Caco-2 (cell line): ENCODE measurements at regions not wholly inside any gene's neighbourhood (a gene's known extent, or its start where the extent isn't known, plus 50 kb on each side); places are given as distances from the start of the nearest gene placed in this dataset.

Experiments used
- BruUV-seq: library from RNA; stranded (reverse); fragments of 400-500 nt; replicated peaks from 2 replicates; lab custom pipeline; 2021; lab: Mats Ljungman, UMichigan
- CTCF ChIA-PET: fragments of 300-600 bp; sonication (Branson Sonifier 250); formaldehyde crosslinking; loops from one replicate; lab custom pipeline; 2022; ENCODE audit warnings: antibody characterized with exemption; lab: Charles Lee
- POLR2A ChIA-PET: fragments of 300-600 bp; sonication (Branson Sonifier 250); formaldehyde crosslinking; loops from one replicate; lab custom pipeline; 2022; ENCODE audit warnings: antibody characterized with exemption; lab: Charles Lee
- DNase-seq, 2 experiments: peaks; one replicate each; pipeline versions ENCODE4 v3.0.0 to v3.0.0-alpha.2; 2020 to 2022
- H3K27me3 ChIP-seq: replicated peaks from 2 replicates; pipeline ENCODE4 v1.6.0; 2011; ENCODE audit warnings: low read length; ENCODE audit not compliant: control insufficient read depth, insufficient read depth
- H3K36me3 ChIP-seq: 2 replicates; pipeline ENCODE4 v1.5.1; 2011; ENCODE audit warnings: low read length; ENCODE audit not compliant: control insufficient read depth, insufficient read depth
- H3K4me1 ChIP-seq: fragments of 250-450 bp; sonication (Bioruptor Pico); 2 replicates; pipeline ENCODE4 v1.5.1; 2020; ENCODE audit warnings: mild to moderate bottlenecking
- H3K4me3 ChIP-seq: 2 replicates; pipeline ENCODE4 v1.5.1; 2011; ENCODE audit warnings: low read depth, mild to moderate bottlenecking, control low read depth, low read length
- H3K9me3 ChIP-seq: fragments of 250-450 bp; sonication (Bioruptor Pico); 2 replicates; pipeline ENCODE4 v1.5.1; 2020; ENCODE audit warnings: mild to moderate bottlenecking, moderate library complexity
- H3K27ac Mint-ChIP-seq: one replicate; pipeline ENCODE4 v1.8.0; 2022; ENCODE audit warnings: mixed read lengths; ENCODE audit not compliant: unreplicated experiment
- H3K27me3 Mint-ChIP-seq: one replicate; pipeline ENCODE4 v1.8.0; 2022; ENCODE audit warnings: mixed read lengths; ENCODE audit not compliant: insufficient read depth, unreplicated experiment
- H3K36me3 Mint-ChIP-seq: one replicate; pipeline ENCODE4 v1.8.0; 2022; ENCODE audit warnings: mild to moderate bottlenecking, mixed read lengths; ENCODE audit not compliant: insufficient read depth, unreplicated experiment
- H3K4me1 Mint-ChIP-seq: one replicate; pipeline ENCODE4 v1.8.0; 2022; ENCODE audit warnings: low read depth, mixed read lengths; ENCODE audit not compliant: unreplicated experiment
- H3K4me3 Mint-ChIP-seq: one replicate; pipeline ENCODE4 v1.8.0; 2022; ENCODE audit warnings: mild to moderate bottlenecking, moderate library complexity, mixed read lengths; ENCODE audit not compliant: unreplicated experiment
- H3K9me3 Mint-ChIP-seq: one replicate; pipeline ENCODE4 v1.8.0; 2022; ENCODE audit warnings: mixed read lengths; ENCODE audit not compliant: unreplicated experiment
- intact Hi-C: fragments of 100-400 bp; cut with micrococcal nuclease; formaldehyde crosslinking; loops from one replicate; pipeline ENCODE4 v1.10.0; 2022; ENCODE audit not compliant: unreplicated experiment
- TF ChIP-seq, protein P1 (sequence below), 2 experiments: fragments of 200-600 bp in 1 of 2; IDR thresholded peaks; 1 replicate in 1 of 2; 2 replicates in 1 of 2; pipeline versions ENCODE4 v1.5.1 to v1.8.0; 2011 to 2022; ENCODE audit warnings: antibody characterized with exemption in 1 of 2, control low read depth in 1 of 2, inconsistent platforms in 1 of 2, low read depth in 1 of 2, low read length in 1 of 2, mild to moderate bottlenecking in 1 of 2, moderate library complexity in 1 of 2; ENCODE audit not compliant: insufficient read depth in 1 of 2, severe bottlenecking in 1 of 2, unreplicated experiment in 1 of 2

DNA sequence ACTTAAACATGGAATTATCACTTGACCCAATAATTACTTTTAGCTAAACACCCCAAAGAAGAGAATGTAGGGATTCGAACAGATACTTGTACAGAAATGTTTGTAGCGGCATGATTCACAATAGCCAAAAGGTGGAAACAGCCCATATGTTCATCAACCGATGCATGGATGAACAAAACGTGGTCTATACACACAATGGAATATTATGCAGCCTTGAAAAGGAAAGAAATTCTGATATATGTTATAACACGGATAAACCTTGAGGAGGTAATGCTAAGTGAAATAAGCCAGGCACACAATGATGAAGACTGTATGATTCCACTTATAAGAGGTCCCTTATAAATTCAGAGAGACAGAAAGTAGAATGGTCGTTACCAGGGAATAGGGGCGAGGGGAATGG is 659.4 kb downstream of the MED13L start:
- Mint-ChIP-seq H3K4me3 (no peak overlapping the region), H3K27me3 (peaks cover 6% of the 10 kb centered on the region), H3K36me3 (no peaks in the 10 kb centered on the region), H3K4me1 (no peaks in the 10 kb centered on the region), H3K27ac (no peak overlapping the region), H3K9me3 (no peaks in the 10 kb centered on the region)
- Histone ChIP-seq H3K9me3 (peaks cover 3% of the 10 kb centered on the region), H3K36me3 (no peaks in the 10 kb centered on the region), H3K27me3 (no peaks in the 10 kb centered on the region), H3K4me3 (no peak overlapping the region), H3K4me1 (no peaks in the 10 kb centered on the region)
- TF ChIP-seq, protein P1, sequence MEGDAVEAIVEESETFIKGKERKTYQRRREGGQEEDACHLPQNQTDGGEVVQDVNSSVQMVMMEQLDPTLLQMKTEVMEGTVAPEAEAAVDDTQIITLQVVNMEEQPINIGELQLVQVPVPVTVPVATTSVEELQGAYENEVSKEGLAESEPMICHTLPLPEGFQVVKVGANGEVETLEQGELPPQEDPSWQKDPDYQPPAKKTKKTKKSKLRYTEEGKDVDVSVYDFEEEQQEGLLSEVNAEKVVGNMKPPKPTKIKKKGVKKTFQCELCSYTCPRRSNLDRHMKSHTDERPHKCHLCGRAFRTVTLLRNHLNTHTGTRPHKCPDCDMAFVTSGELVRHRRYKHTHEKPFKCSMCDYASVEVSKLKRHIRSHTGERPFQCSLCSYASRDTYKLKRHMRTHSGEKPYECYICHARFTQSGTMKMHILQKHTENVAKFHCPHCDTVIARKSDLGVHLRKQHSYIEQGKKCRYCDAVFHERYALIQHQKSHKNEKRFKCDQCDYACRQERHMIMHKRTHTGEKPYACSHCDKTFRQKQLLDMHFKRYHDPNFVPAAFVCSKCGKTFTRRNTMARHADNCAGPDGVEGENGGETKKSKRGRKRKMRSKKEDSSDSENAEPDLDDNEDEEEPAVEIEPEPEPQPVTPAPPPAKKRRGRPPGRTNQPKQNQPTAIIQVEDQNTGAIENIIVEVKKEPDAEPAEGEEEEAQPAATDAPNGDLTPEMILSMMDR (IDR thresholded peaks at IDR 0.05; ENCODE audit: insufficient read depth in 1 of 2, low read depth in 1 of 2, low read length in 1 of 2, severe bottlenecking in 1 of 2, unreplicated experiment in 1 of 2), result no peak
- POLR2A ChIA-PET, result no interaction called here
- intact Hi-C loops, result no loop called here
- no peak for DNase-seq
- CTCF ChIA-PET, result no interaction called here
- no TSS peak for BruUV-seq

DNA sequence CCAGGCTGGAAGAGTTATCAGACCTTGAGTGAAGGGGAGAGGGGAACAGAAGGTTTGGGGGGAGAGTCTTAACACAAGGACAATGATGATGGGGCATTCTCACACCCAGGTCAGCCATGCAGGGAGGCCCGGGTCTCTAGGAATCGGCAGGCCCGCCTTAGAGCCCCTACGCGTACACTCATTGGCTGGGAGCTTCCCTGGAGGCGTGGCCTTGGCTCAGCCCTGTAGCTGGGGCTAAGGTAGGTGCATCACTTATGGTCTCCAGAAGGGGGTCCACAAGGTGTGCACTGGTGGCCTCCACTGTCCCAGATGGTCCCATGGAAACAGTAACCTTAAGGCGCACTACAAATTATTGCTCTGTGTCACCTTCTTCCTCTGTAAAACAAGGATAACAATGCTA is 660.1 kb downstream of the MED13L start:
- peaks cover 6% of the 10 kb centered on the region for H3K27me3 Mint-ChIP-seq
- intact Hi-C loops, result no loop called here
- no peak for DNase-seq

DNA sequence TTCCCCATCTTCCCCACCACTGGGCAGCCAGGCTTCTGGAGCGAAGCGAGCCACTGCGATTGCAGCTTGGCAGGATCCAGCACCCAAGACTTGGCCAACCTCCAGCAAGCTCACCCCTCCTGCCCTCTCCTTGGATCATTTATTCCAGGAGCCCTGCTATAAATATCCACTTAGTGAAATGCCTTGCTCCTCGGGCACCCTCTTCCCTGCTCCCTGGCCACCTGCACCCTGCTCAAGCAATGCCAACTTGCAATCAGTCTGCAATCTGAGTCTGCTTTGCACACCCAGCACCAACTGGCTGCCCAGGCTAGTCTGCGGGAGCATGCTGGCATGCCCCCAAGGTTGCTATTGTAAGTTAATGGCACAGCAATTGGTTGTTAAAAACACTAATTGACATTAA is 666.0 kb downstream of the MED13L start:
- no TSS peak for BruUV-seq
- H3K36me3 Mint-ChIP-seq, result no peaks in the 10 kb centered on the region
- TF ChIP-seq, protein P1 (IDR thresholded peaks at IDR 0.05; ENCODE audit: insufficient read depth in 1 of 2, low read depth in 1 of 2, low read length in 1 of 2, severe bottlenecking in 1 of 2, unreplicated experiment in 1 of 2), result no peak
- H3K9me3 Mint-ChIP-seq, result no peaks in the 10 kb centered on the region
- intact Hi-C loops, result no loop called here
- no peaks in the 10 kb centered on the region for H3K4me1 Mint-ChIP-seq
- no peaks in the 10 kb centered on the region for H3K4me1 ChIP-seq
- no peak for DNase-seq
- H3K9me3 ChIP-seq, result peaks cover 3% of the 10 kb centered on the region; the same call in 1 of the 2 replicates
- no peaks in the 10 kb centered on the region for H3K27me3 ChIP-seq
- H3K27ac Mint-ChIP-seq, result no peak overlapping the region
- POLR2A ChIA-PET, result no interaction called here
- CTCF ChIA-PET, result no interaction called here
- H3K36me3 ChIP-seq, result no peaks in the 10 kb centered on the region
- H3K27me3 Mint-ChIP-seq, result peaks cover 4% of the 10 kb centered on the region
- H3K4me3 ChIP-seq, result no peak overlapping the region
- no peak overlapping the region for H3K4me3 Mint-ChIP-seq

More for the DNA sequence above, 660.1 kb downstream of the MED13L start:
- Mint-ChIP-seq H3K9me3 (no peaks in the 10 kb centered on the region), H3K36me3 (no peaks in the 10 kb centered on the region), H3K4me3 (no peak overlapping the region), H3K27ac (no peak overlapping the region), H3K4me1 (no peaks in the 10 kb centered on the region)
- TF ChIP-seq, protein P1 (IDR thresholded peaks at IDR 0.05; ENCODE audit: insufficient read depth in 1 of 2, low read depth in 1 of 2, low read length in 1 of 2, severe bottlenecking in 1 of 2, unreplicated experiment in 1 of 2), result no peak
- Histone ChIP-seq H3K36me3 (no peaks in the 10 kb centered on the region), H3K9me3 (peaks cover 3% of the 10 kb centered on the region), H3K4me1 (no peaks in the 10 kb centered on the region), H3K27me3 (no peaks in the 10 kb centered on the region), H3K4me3 (no peak overlapping the region)
- no TSS peak for BruUV-seq
- ChIA-PET CTCF (no interaction called here), POLR2A (no interaction called here)
